NCI-H510A (cell line): ENCODE measurements at regions not wholly inside any gene's neighbourhood (a gene's known extent, or its start where the extent isn't known, plus 50 kb on each side); places are given as distances from the start of the nearest gene placed in this dataset.
"Not testable (repeated sequence)": the region's sequence is repeated elsewhere in the genome, so short reads cannot be mapped to it uniquely, and the experiment has no call there.

Source experiments
- DNase-seq: peaks from one replicate; lab custom pipeline; 2025; lab: John Stamatoyannopoulos, UW

DNA sequence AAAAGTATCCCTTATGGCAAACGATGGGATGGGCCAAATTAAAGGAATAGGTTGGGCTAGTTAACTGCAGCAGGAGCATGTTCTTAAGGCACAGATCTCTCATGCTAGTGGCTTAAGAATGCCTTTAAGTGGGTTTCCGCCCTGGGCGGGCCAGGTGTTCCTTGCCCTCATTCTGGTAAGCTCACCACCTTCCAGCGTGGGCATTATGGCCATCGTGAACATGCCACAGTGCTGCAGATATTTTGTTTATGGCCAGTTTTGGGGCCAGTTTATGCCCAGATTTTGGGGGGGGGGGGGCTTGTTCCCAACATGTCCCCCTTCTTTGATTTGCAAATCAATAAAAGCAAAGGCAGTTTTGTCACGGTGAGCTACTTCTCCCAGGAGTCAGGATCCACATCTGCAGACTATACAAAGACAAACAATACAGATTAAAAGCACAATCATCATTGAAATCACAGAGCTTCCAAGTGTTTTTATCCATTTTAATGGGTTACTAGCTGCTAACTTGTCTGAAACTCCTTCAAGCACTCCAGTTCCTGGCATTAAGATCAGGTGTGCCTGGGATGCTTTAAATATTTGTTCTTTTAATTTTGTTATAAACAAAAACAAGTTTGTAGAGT is 563.3 kb upstream of the MBL2 start:
- not testable (repeated sequence) for DNase-seq

DNA sequence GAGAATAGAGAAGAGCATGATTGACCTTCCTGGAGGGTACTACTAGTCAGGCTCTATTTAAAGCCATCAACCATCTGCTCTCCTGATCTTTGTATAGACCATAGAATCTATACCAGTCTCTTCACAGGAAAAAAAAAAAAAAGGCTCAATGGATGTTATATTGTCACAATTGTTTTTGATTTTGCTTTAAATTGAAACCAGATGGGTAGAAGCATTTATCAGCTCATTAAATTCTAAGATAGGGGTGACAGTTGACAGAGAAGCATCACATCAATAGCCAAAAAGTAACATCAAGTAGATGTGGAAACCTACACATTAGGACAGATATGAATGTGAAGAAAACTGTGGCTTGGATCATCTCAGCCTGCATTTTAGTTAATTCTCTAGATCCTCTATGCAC is 558.9 kb upstream of the MBL2 start:
- DNase-seq: no peak

DNA sequence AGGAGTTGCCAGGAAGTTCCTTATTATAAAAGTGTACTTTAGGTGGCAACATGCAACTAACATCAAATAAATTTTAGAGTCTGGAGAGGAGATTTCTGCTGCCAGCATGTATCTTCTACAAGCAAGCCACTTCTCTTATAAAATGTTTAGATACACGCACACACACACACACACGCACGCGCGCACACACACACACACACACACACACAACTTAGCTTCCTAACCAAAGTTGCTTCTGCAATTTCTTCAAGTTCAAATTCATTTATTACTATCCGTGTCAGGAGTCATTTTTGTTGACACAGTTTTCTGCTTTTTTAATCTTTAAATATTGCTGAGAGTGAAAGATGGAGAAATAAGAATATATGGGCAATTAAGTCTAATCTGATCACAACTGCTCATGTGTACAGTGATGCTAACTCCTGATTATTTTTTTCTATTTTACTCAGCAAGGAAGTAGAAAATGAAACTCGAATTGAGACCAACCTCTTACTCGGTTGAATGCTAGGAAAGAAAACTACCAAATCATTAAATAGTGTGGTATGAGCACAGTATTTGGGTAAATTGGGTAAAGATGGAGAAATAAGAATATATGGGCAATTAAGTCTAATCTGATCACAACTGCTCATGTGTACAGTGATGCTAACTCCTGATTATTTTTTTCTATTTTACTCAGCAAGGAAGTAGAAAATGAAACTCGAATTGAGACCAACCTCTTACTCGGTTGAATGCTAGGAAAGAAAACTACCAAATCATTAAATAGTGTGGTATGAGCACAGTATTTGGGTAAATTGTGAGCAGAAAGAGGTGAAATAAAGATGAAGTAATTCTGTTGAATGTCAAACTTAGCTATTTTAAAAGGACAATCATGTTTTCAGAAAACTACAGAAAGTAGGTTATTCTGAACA is 554.1 kb upstream of the MBL2 start:
- not testable (repeated sequence) for DNase-seq

DNA sequence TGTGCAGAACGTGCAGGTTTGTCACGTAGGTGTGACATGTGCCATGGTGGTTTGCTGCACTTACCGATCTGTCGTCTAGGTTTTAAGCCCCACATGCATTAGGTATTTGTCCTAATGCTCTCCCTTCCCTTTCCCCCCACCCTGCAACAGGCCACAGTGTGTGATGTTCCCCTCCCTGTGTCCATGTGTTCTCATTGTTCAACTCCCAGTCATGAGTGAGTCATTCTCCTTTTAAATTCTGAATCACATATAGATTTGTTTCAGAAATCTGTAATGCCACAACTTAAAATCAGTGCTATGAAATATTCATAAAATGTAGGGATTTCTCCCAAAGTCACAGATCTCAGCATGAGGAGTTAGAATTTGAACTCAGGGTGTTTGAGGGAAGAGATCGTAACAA is 552.5 kb upstream of the MBL2 start:
- no peak for DNase-seq

DNA sequence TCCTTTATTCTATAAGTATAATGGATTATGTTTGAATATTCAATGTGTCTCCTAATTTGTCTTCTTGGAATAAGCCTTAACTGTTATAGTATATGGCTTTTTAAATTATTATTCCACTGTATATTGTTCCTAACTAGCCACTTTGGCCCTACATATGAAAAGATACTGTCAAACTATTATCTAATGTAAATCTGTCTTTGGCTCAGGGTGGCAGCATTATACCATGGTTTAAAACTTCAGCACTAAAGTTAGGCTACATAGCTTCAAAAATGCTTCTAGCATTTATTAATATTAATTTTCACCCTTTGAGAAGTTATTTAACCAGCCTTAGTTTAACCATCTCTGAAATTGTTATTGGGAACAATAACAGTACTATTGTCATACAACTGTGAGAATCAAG is 543.1 kb upstream of the MBL2 start:
- DNase-seq: no peak

DNA sequence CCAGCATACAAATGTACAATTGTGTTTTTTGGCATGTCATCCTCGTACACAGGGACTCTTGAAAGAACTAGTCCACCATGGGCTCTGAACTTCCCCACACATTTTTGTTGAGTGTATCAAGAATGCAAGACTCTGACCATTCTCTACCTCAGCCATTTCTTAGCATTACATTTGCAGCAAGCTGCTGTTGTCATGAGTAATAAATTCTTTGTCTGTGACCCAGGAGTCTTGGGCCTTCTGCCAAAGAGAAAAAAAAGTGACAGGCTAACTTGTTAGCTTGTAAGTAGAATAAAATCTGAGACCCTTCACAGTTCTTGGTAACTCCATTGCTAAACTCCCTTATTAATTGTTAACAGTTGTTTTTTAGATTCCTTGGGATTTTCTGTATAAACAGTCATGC is 542.3 kb upstream of the MBL2 start:
- DNase-seq: no peak

DNA sequence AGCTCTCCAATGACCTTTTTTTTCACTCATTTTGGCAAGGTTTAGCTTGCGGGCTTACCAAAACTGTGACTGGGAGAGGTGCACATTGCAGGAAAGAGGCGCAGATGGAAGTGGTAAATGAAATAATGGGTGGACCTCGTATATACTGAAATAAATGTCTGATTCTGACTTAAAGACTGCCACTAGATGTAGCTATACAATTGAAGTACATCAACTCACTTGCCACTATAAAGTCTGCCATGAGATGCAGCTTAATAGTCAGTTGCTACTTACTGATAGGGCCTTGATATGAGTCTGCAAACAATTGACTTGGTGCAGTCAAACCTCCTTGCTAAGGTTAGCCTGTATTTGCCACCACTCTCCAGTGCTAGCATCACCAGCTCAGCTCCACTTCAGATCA is 525.9 kb upstream of the MBL2 start:
- no peak for DNase-seq

DNA sequence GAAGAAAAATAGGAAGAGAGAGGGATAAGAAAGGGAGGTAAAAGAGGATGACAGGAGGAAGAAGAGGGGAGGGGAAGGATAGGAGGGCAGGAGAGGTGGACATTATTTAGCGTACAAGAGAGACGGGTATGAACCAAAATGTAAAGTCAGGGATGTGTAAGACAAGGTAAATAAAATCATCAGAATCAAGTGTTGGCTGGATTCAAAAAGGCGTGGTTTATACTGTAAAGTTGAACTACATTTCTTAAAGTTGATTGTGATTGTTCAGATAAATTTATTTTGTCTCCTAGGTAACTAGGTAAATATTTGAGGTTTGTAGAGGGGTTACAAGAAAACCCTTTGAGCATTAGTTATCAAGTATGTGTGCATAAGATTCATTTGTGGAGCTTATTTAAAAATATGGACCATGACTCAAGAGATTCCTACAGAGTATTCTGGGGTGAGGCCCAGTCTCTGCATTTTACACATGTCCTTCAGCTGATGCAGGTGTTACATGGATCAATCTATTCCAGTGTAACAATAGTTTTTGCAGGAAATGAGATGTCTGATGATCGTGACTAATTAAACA is 512.1 kb upstream of the MBL2 start:
- DNase-seq: no peak

DNA sequence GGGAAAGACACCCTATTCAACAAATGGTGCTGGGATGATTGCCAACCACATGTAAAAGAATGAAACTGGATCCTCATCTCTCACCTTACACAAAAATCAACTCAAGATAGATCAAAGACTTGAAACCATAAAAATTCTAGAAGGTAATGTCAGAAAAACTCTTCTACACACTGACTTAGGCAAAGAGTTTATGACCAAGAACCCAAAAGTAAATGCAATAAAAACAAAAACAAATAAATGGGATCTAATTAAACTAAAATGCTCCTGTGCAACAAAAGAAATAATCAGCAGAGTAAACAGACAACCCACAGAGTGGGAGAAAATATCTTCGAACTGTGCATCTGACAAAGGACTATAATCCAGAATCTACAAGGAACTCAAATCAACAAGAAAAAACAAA is 504.2 kb upstream of the MBL2 start:
- no peak for DNase-seq

DNA sequence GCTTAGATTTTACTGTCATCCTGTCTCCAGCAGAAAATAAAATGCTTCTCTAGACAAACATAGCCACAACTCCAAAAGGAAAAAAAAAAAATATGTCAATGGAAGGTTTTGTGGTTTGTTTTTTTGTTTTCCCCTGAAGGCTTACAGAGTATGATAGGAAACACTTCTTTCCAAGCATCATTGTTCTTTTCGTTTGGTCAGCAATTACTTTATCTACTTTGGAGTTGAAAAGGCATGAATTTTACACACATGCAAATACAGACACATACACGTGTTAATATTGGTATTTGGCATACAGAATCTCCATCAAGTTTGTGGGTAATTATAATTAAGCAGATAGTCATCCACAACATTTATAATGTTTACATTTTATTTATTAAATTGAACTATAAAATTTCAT is 496.9 kb upstream of the MBL2 start:
- DNase-seq: no peak

DNA sequence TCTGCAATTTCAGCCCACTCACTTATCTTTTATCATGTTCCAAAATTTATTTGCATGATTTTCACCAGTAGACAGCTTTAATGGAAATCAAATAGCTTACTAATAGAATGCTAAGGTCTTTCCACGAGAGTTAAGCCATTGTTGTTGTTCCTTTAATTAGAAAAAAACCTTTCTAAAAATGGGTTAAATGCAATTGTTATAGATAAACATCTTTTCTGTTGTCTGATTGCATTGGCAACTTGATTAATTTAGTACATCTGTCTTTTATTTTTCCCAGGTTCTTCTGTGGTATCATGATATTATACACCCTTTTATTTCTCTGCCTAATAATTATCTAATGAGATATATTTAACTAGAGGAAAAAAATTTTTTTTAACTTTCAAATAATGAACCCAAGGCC is 487.6 kb upstream of the MBL2 start:
- DNase-seq: no peak

DNA sequence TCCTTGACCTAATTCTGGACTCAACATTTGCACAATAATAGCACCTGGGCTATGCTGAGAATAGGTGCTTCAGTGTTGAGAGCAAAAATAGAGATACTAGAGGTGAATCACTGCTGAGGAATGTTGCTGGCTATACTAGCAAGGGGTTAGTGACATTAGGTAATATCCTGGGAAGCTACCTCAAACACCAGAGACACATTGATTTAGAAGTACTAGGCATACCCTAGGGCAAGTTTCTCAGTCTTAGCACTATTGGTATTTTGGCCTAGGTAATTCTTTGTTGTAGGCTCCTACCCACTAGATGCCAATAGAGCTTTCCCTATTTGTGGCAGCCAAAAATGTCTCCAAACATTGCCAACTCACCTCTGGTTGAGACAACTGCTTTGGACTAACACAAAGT is 484.0 kb upstream of the MBL2 start:
- no peak for DNase-seq

DNA sequence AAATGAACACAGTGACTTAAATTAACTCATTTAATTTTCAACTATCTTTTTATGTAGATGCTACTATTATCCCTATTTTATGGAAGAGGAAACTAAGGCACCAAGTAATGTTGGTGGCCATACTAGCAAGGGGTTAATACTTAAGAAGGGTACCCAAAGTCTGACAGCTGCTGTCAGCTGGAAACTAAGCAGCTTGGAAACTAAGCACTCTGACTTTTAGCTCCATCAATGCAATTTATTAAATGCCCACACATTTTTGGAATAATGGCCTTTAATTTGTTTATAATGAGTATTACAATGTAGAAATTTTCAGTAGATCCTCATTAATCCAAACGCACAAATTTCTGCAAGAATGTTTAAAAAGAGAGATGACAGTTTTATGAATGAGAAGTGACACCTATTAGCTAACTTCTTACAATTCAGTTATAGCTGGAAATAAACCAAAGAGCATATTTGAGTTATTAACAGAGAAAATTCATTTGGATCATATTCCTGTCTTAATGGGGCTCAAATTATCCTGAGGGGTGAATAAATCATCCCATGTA is 483.1 kb upstream of the MBL2 start:
- DNase-seq: no peak

DNA sequence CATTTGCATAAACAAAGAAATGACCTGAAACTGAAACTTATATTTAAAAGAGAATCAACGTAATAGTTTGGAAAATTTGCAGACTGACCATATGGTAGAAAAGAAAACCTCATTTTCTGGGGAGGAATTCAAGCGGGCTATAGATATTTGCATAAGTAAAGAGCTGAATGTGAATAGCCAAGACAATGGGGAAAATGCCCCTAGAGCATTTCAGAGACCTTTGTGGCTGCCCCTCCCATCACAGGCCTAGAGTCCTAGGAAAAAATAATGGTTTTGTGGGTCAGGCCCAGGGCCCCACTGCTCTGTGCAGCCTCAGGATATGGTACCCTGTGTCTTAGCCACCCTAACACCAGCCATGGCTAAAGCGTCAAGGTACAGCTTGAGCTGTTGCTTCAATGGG is 480.6 kb upstream of the MBL2 start:
- no peak for DNase-seq

DNA sequence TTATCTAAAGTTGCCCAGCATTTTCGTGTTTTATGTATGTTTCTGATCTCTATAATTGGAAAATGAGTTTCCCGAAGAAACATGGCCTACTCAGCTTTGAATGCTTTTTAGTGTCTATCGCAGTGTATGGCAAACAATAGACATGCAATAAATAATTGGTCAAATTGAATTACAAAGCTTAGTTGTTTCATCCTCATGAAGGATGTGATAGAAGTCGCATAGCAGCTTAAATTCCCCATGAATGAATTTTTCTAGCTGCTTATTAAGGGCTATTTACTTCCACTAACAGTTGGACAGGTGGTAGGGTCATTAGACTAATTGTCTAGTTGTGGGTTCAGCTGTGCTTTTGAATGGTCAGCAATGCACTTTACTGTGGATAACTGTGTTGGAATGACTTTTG is 467.3 kb upstream of the MBL2 start:
- DNase-seq: no peak

DNA sequence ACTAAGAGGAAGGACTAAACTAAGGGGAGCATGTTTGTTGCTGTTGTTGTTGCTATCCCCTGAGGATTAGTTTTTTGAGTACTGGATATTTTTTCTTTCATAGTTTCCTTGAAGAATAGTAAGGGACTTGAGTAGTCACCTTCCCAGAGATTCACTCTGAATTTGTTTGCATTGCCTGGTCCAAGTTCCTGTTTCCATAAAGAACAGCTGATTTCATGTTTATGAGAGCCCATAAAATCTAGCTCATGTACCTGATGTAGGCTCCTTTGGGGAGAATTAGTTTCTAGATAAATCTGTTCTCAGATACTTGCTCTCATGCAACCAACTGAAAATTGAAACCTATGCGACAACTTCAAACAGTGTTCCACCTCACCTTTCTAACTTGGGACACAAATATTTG is 464.4 kb upstream of the MBL2 start:
- no peak for DNase-seq

DNA sequence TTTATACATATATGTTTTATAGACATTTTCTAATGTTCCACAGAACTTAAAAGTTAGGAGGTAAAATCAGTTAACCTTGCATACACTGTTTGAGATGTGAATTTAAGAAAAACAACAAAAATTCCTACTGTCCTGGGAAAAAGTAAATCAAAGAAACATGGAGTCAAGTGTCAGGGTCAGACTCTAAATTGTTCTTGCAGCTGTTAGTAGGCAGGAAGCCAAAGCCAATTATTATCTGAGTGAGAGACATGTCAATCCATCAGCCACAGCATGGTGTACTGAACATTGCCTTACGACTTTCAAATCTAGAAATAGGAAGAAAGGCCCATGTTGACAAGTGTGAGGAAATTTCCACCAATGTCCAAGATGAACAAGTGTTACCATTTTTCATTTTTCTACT is 461.2 kb upstream of the MBL2 start:
- no peak for DNase-seq

DNA sequence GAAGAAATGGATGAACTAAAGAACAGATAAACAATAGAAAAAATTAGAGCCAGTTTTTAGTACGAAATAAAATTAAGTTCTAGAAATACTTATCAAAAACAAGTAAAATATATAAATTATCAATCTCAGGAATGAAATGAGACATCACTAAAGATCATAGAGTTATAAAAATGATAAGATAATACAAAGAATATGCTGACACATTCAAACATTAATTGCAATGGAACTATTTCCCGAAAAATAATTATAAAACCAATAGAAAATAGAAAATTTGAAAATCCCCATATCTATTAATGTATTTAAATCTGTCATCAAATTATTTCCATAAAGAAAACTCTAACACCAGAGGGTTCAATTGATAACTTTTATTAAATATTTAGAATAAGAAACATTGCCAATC is 458.1 kb upstream of the MBL2 start:
- DNase-seq: no peak

DNA sequence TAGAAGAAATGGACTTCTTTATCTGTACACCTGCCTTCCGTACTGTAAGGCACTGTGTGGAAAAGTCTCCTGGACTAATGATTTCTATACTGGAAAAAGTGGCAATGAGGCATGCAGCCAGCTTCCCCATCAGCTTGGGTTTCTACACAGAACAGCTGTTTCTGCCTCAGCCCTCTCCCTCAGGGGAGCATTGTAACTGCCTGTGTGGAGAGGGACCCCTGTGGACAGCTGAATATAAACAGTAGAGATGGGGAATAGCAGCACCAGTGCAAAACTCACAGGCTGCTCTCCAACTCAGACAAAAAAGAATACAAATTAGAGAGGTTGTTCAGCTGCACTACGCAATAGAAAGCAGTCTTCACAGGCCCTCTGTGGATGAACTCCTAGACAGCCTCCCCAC is 451.3 kb upstream of the MBL2 start:
- DNase-seq: no peak

DNA sequence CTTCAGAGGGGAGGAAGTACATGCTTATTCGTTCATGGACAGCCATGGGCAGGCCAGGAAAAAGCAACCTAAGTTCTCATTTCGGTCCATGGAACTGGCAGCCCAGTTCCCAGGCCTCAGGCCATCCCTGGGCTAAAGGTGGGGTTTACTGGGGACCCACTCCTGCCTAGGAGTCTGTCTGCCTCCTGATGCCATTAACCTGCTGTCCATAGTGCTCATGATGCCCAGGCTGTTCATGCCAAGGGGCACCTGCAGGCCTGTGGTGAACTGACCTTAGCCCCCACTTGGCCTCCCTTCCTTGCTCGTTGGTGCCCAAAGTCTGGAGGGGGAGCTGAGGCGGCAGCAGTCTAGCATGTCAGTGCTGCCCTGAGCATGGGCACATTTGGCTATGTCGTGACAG is 450.2 kb upstream of the MBL2 start:
- DNase-seq: no peak

DNA sequence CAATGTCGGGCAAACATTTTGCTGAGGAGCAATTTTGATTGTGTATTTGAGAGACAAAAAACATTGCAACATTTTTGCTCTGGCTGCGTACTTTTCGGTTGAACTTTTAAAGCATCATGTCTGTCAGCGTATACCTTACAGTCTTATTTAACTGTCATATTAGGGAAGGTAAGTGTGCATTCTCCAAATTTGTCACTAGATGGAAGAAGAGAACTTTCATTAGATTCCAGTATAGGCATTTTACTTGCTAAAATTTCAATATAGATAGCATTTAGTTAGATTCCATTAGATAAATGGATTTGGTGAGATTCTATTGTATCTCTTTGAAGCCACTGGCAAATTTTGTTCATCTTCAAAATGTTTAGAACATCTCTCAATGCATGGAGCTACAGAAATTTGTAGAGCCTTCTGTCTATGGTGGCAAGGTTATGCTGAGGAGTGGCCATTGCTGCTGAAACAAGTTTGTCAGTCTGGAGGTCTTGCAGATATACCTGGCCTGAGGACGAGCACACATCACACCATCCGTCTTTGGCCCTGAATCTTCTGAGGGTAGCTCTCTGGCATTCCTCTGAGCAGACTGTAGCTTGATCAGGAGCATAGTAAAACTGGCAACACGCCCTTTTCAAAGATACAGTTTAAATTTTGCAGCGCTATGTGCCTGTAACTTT is 437.5 kb upstream of the MBL2 start:
- no peak for DNase-seq

DNA sequence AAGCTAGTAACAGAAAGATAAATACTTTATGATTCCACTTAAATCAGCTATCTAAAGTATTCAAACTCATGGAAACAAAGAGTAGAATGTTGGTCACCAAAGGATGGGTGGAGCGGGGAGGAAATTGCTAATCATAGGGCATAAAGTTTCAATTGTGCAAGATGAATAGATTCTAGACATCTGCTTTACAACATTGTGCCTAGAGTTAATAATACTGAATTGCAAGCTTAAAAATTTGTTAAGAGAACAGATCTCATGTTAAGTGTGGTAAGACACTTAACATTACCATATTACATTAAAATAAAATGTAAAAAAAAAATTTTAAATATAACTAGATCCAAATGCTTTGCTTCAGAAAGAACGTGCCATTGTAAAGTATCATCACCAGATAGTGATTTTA is 411.1 kb upstream of the MBL2 start:
- DNase-seq: no peak

DNA sequence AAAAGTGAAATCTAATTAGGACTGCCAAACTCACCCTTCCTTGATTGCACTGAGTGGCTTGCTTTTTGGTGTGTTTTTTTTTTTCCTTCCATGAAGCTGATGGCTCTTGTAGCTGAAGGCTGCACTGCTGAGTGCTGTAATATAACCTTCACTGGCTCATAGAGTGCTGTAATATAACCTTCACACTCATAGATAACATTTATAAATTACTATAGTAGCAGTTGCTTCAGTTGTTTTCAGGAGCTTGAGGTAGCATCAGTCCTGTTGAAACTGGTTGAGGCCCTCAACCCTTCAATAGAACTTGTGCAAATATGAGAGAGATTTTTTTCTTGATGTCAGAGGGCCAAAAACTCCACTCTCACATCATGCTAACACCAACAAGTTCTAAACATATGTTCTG is 404.9 kb upstream of the MBL2 start:
- no peak for DNase-seq
